LNCaP clone FGC (cell line): ENCODE measurements at regions not wholly inside any gene's neighbourhood (a gene's known extent, or its start where the extent isn't known, plus 50 kb on each side); places are given as distances from the start of the nearest gene placed in this dataset.

Source experiments
- DNase-seq: peaks from one replicate; pipeline ENCODE4 v3.0.0-alpha.2; 2011; ENCODE audit warnings: low read depth
- H3K4me3 ChIP-seq: 2 replicates; pipeline ENCODE4 v1.5.1; 2011; ENCODE audit warnings: mild to moderate bottlenecking, low read depth, low read length, control low read depth
- CTCF ChIP-seq: IDR thresholded peaks from 2 replicates; pipeline ENCODE4 v1.5.1; 2012; ENCODE audit warnings: mild to moderate bottlenecking; ENCODE audit not compliant: control insufficient read depth, insufficient read depth; ENCODE audit errors: extremely low read depth

DNA sequence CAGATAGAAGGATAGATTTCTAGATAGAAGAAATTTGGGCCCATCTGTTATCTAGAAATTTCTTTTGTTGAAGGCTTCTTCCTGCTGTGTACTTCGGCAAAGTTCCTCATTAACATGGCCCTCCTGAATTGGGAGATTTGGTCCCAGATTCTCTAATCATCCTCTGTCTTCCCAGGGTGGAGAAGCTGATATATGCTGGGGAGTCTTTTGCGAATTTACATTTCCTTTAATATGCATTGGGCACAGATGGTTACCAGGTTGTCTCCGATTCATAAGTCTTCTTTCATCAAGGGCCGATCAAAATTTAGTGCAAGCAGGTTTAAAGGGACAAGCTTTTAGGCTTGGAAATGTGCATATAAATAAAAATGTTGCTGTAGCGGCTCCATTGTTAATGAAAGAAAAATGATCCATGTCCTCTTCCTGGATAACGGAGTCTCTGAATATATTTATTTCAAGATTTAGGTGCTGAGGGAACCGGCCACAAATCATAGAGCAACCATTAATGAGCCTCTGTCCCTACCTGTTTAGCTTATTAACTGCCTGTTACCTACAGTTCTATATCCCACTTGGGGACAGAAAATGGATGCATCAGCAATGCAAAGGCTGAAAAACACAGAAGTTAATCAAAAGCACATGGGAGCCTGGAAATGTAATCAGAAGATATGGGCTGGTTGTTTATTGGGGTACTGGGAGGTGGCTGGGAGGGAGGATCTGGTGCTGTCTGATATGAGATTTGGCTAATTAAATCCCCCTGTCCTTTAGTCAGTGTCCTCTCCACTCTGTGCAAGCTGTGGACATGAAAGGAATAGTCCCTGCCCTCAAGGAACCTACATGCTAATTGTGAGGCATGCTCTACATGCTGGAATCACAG, 234.7 kb downstream of the MAN2A1 start:
- DNase-seq, result no peak
- H3K4me3 ChIP-seq, result no peak overlapping the region
- no peak for TF ChIP-seq CTCF

- H3K4me3 ChIP-seq, result no peak overlapping the region
- TF ChIP-seq CTCF, result no peak
- DNase-seq, result no peak
Observed at GRCh38 chr5:109927639-109928038, 237.9 kb downstream of the MAN2A1 start.

DNA sequence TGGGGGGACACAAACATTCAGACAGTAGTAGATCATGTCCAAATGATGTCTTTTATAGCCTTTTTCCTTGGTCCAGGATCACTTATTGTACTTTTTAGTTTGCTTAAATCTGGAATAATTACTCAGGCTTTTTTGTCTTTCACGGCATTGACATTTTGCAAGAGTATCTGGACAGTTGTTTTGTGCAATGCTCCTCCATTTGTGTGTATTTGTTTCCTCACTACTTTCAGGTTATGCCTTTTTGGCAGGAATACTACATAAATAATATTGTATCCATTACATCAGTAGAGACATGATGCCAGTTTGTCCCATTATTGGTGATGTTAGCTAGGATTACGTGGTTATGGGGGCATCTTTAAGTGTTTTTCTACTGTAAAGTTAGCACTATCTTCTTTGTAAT, 238.3 kb downstream of the MAN2A1 start:
- no peak for DNase-seq
- no peak overlapping the region for H3K4me3 ChIP-seq
- TF ChIP-seq CTCF, result no peak

- no peak for TF ChIP-seq CTCF
- DNase-seq, result no peak
- no peak overlapping the region for H3K4me3 ChIP-seq
Observed at GRCh38 chr5:109928811-109929210, 239.1 kb downstream of the MAN2A1 start.

DNA sequence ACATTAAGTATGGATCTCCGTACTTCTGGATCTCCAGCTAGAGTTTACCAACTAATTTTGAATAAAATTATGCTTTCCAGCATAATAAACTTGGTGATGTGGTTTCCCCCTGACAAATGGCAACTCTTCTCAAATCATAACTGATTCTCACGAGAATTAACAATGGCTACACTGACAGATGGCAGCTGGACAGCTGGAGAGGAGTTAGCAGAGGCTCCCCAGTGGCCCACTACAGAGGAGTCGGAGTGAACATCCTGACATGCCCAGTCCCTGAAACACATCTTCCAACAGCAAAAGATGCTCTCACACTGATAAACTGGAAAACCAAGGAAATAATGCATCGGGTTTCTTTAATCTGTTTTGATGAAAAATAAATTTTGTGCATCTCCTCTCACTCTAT, 239.6 kb downstream of the MAN2A1 start:
- H3K4me3 ChIP-seq, result no peak overlapping the region
- no peak for TF ChIP-seq CTCF
- no peak for DNase-seq

- DNase-seq, result no peak
- no peak overlapping the region for H3K4me3 ChIP-seq
- TF ChIP-seq CTCF, result no peak
Observed at GRCh38 chr5:109929911-109930310, 240.2 kb downstream of the MAN2A1 start.
